Colonic mucosa (tissue), 4 donors: ENCODE measurements at regions not wholly inside any gene's neighbourhood (a gene's known extent, or its start where the extent isn't known, plus 50 kb on each side); places are given as distances from the start of the nearest gene placed in this dataset.
A peak's percentile ranks its signal among the peaks of the same experiment; 100 is the strongest.

Experiments
- DNase-seq: peaks from one replicate; pipeline ENCODE4 v3.0.0-alpha.2; 2020
- H3K27ac ChIP-seq: fragments of 200-600 bp; one replicate; pipeline ENCODE4 v1.8.0; 2021
- H3K27me3 ChIP-seq: fragments of 200-600 bp; one replicate; pipeline ENCODE4 v1.8.0; 2021
- H3K36me3 ChIP-seq: fragments of 200-600 bp; one replicate; pipeline ENCODE4 v1.8.0; 2021
- H3K4me1 ChIP-seq: fragments of 200-600 bp; one replicate; pipeline ENCODE4 v1.8.0; 2021; ENCODE audit warnings: mild to moderate bottlenecking
- H3K4me3 ChIP-seq: fragments of 200-600 bp; one replicate; pipeline ENCODE4 v1.8.0; 2021
- H3K9ac ChIP-seq, 2 donors: one replicate each; pipeline ENCODE4 v1.7.0; 2013; ENCODE audit warnings: control low read depth in 2 of 2, low read depth in 2 of 2, low read length in 2 of 2
- H3K9me3 ChIP-seq: fragments of 200-600 bp; one replicate; pipeline ENCODE4 v1.8.0; 2021
- intact Hi-C: fragments of 100-400 bp; cut with DNase I; formaldehyde crosslinking; loops from one replicate; pipeline ENCODE4 v1.14.1; 2022
- TF ChIP-seq, protein P1 (sequence below): fragments of 200-600 bp; IDR thresholded peaks from one replicate; pipeline ENCODE4 v1.8.0; 2022; ENCODE audit warnings: antibody characterized with exemption, mild to moderate bottlenecking
- donor health status: healthy.
- donor health status: DM: no; HTN: no; CAD: no.
- donor health status: DM: no; HTN: no; CAD: no.

DNA sequence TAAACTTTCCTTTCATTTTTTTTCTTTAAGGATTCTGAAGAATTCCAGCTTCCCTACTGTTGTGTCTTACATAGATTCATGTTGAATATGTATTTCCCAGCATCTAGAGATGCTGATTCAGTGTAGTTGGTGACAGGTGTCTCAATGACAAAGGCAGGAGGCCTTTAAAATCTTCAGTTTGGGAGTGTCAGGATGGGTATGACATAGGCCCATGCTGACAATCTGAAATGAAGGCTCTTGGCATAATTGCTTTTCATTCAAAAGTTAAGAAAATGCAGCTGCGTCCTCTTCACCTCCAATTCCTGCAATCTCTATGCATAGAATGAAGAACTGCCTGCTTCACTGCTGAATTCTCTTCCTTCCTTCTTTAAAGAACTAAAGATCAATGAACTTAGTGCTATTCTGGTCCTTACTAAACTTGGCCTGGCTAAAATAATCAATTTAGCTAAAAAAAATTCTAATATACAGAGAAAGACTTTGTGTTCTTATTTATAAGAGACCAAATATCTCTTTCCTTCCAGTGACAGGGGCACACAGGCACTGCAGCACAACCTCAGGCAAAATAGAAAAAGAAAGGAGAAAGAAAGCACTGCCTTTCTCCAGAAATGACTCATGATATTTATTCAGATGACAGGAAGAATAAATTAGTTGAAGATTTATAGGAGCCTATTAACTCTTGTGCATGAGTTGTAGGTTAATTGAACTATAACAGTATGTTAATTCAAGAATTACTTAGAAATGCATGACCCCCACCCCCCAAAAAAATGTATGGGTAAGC is 152.6 kb upstream of the GBE1 start:
- DNase-seq: no peak
- no peaks in the 10 kb centered on the region for H3K9me3 ChIP-seq
- no peaks in the 10 kb centered on the region for H3K36me3 ChIP-seq
- no peaks in the 10 kb centered on the region for H3K27me3 ChIP-seq
- H3K4me3 ChIP-seq: no peak overlapping the region
- TF ChIP-seq, protein P1, sequence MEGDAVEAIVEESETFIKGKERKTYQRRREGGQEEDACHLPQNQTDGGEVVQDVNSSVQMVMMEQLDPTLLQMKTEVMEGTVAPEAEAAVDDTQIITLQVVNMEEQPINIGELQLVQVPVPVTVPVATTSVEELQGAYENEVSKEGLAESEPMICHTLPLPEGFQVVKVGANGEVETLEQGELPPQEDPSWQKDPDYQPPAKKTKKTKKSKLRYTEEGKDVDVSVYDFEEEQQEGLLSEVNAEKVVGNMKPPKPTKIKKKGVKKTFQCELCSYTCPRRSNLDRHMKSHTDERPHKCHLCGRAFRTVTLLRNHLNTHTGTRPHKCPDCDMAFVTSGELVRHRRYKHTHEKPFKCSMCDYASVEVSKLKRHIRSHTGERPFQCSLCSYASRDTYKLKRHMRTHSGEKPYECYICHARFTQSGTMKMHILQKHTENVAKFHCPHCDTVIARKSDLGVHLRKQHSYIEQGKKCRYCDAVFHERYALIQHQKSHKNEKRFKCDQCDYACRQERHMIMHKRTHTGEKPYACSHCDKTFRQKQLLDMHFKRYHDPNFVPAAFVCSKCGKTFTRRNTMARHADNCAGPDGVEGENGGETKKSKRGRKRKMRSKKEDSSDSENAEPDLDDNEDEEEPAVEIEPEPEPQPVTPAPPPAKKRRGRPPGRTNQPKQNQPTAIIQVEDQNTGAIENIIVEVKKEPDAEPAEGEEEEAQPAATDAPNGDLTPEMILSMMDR: no peak
- H3K9ac ChIP-seq: no peak overlapping the region
- no peak overlapping the region for H3K27ac ChIP-seq
- intact Hi-C loops: loop anchor here (5.0 kb wide), 1 partner anchor 247 kb away; no protein-coding TSS in a partner anchor
- H3K4me1 ChIP-seq: no peaks in the 10 kb centered on the region

DNA sequence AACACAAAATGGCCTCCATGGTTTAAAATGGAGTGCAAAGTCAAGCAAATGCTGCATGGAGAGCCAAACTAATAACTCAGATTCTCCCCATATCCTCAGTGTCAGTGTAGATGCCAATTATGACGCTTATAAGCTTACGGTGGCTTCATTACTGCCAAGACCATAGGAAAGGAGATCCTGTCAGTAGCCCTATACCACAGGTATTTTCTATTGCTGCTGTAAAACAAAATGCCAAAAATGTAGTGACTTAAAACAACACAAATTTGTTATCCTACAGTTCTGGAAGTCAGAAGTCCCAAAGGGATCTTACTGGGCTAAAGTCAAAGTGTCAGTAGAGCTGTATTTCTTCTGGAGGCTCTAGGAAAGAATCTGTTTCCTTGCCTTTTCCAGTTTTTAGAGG is 149.8 kb upstream of the GBE1 start:
- Histone ChIP-seq H3K27ac (no peak overlapping the region), H3K4me1 (no peaks in the 10 kb centered on the region), H3K4me3 (no peak overlapping the region), H3K9me3 (no peaks in the 10 kb centered on the region), H3K36me3 (no peaks in the 10 kb centered on the region), H3K27me3 (no peaks in the 10 kb centered on the region), H3K9ac (no peak overlapping the region)
- no peak for DNase-seq
- intact Hi-C loops: loop anchor here (5.0 kb wide), 1 partner anchor 244 kb away; no protein-coding TSS in a partner anchor
- TF ChIP-seq, protein P1: no peak

- no peak overlapping the region for H3K9ac ChIP-seq
- H3K4me1 ChIP-seq: no peaks in the 10 kb centered on the region
- no peak overlapping the region for H3K4me3 ChIP-seq
- intact Hi-C loops: loop anchor here (5.0 kb wide), 1 partner anchor 243 kb away; no protein-coding TSS in a partner anchor
- DNase-seq: peak; percentile 18
- no peak overlapping the region for H3K27ac ChIP-seq
- H3K27me3 ChIP-seq: no peaks in the 10 kb centered on the region
- no peaks in the 10 kb centered on the region for H3K36me3 ChIP-seq
- H3K9me3 ChIP-seq: no peaks in the 10 kb centered on the region
- TF ChIP-seq, protein P1: peak; percentile 67
Measured at GRCh38 chr3:81910244-81910852, 148.9 kb upstream of the GBE1 start.

- DNase-seq: no peak
- TF ChIP-seq, protein P1: no peak
- no peaks in the 10 kb centered on the region for H3K27me3 ChIP-seq
- no peak overlapping the region for H3K4me3 ChIP-seq
- no peaks in the 10 kb centered on the region for H3K36me3 ChIP-seq
- no peaks in the 10 kb centered on the region for H3K9me3 ChIP-seq
- intact Hi-C loops: loop anchor here (5.0 kb wide), 1 partner anchor 242 kb away; no protein-coding TSS in a partner anchor
- no peak overlapping the region for H3K9ac ChIP-seq
- no peaks in the 10 kb centered on the region for H3K4me1 ChIP-seq
- no peak overlapping the region for H3K27ac ChIP-seq
Measured at GRCh38 chr3:81909796-81910195, 148.4 kb upstream of the GBE1 start.

DNA sequence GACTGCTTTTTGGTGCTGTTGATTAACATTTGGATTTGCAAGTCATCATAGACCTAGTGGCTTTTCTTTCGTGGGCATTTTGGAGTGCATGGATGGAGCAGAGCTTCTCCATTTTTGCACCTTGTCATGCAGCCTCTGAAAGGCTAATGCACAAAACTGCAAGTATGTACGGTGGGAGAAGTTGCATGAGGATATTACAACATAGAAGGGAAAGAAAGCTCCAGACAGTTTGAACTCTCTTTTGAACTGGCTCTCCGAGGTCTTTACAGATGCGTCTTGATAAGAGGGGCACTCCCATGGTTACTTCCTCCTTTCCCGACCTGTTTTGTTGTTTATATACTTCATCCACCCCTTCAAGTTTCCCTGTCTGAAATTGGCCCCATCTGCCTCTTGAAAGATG is 147.1 kb upstream of the GBE1 start:
- H3K4me1 ChIP-seq: no peaks in the 10 kb centered on the region
- no peaks in the 10 kb centered on the region for H3K36me3 ChIP-seq
- H3K9ac ChIP-seq: no peak overlapping the region
- no peak overlapping the region for H3K27ac ChIP-seq
- DNase-seq: no peak
- TF ChIP-seq, protein P1: no peak
- no peaks in the 10 kb centered on the region for H3K9me3 ChIP-seq
- intact Hi-C loops: no loop called here
- H3K27me3 ChIP-seq: no peaks in the 10 kb centered on the region
- no peak overlapping the region for H3K4me3 ChIP-seq
